ENCODE measurements at regions not wholly inside any gene's neighbourhood (a gene's known extent, or its start where the extent isn't known, plus 50 kb on each side); places are given as distances from the start of the nearest gene placed in this dataset.

DNA sequence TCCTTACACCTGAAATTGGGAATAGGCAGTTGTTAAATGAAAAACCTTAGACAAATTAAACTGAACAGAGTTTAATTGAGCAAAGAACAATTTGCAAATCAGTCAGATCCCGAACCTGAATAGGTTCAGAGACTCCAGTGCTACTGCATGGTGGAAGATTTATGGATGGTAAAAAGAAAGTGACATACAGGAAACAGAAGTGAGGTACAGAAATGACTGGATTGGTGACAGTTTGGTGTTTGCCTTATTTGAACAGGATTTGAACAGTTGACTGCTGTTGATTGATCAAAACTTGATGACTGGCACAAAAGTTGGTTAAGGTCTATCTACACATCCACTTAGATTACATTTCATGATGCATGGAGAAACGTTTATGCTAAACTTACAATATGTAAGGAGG, 248.8 kb downstream of the HNMT start:
- Histone ChIP-seq H3K9ac (ENCODE audit: low read depth, low read length, poor library complexity) (no peak overlapping the region), H3K14ac (ENCODE audit: low read length) (no peak overlapping the region), H3K9me3 (replicated peaks in 1 of 2; ENCODE audit: control insufficient read depth in 2 of 2, insufficient read depth in 1 of 2, low read depth in 1 of 2, low read length in 2 of 2) (no peaks in the 10 kb centered on the region), H3K4me1 (ENCODE audit: control insufficient read depth in 2 of 2, insufficient read depth in 1 of 2, low read depth in 1 of 2, low read length in 2 of 2) (no peaks in the 10 kb centered on the region), H3K4me2 (ENCODE audit: insufficient read depth, low read length, poor library complexity, severe bottlenecking) (no peak overlapping the region), H4K8ac (ENCODE audit: low read depth, low read length) (no peak overlapping the region), H2AFZ (ENCODE audit: low read length) (no peak overlapping the region), H3K79me1 (ENCODE audit: low read depth, low read length) (no peaks in the 10 kb centered on the region), H3K36me3 (replicated peaks in 1 of 2; ENCODE audit: control insufficient read depth in 2 of 2, insufficient read depth in 2 of 2, low read length in 2 of 2) (no peaks in the 10 kb centered on the region), H2BK15ac (ENCODE audit: low read length) (no peak overlapping the region), H3K18ac (ENCODE audit: low read length) (no peak overlapping the region), H3K27ac (replicated peaks; ENCODE audit: low read length) (no peak overlapping the region), H3K4ac (ENCODE audit: low read length) (no peak overlapping the region), H2BK12ac (ENCODE audit: low read length) (no peak overlapping the region), H2BK5ac (ENCODE audit: low read length) (no peak overlapping the region), H2AK5ac (ENCODE audit: low read depth, low read length) (no peak overlapping the region), H2BK120ac (ENCODE audit: low read depth, low read length) (no peak overlapping the region), H3K4me3 (ENCODE audit: low read length in 2 of 2) (no peak overlapping the region), H4K91ac (ENCODE audit: low read depth, low read length, poor library complexity) (no peak overlapping the region), H3K27me3 (ENCODE audit: control insufficient read depth in 3 of 3, insufficient read depth in 3 of 3, low read depth in 1 of 3, low read length in 3 of 3) (no peaks in the 10 kb centered on the region), H3K23ac (ENCODE audit: low read depth, low read length, poor library complexity) (no peak overlapping the region)
- no peak for DNase-seq (ENCODE audit: low spot score)
- WGBS, 2 donors (ENCODE audit: extremely low coverage in 2 of 2, insufficient read length in 2 of 2, insufficient replicate concordance in 1 of 2): no CpG with 5 or more reads among the region's 2 CpGs

DNA sequence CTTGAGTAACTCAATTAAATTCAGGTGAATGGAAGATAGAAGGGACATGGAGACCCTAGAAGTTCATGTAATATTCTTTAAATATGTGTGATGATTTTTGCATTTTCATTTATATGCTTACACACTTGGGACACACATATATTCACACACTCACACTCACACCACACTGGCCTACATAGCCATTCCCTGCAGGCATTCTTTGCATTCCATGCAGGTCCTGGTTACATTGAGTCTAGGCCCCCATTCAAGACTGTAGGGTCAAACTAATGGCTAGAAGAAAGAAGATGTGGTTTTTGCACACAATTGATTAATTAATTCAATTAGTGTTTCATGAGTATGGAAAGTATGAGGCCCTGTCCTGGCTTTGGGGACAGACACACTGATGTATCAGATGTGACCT, 249.4 kb downstream of the HNMT start:
- H2BK120ac ChIP-seq (ENCODE audit: low read depth, low read length): no peak overlapping the region
- H2AFZ ChIP-seq (ENCODE audit: low read length): no peak overlapping the region
- no peak overlapping the region for H3K4me3 ChIP-seq (ENCODE audit: low read length in 2 of 2)
- no peak overlapping the region for H3K23ac ChIP-seq (ENCODE audit: low read depth, low read length, poor library complexity)
- H3K18ac ChIP-seq (ENCODE audit: low read length): no peak overlapping the region
- H3K9ac ChIP-seq (ENCODE audit: low read depth, low read length, poor library complexity): no peak overlapping the region
- no peaks in the 10 kb centered on the region for H3K4me1 ChIP-seq (ENCODE audit: control insufficient read depth in 2 of 2, insufficient read depth in 1 of 2, low read depth in 1 of 2, low read length in 2 of 2)
- DNase-seq (ENCODE audit: low spot score): no peak
- H4K91ac ChIP-seq (ENCODE audit: low read depth, low read length, poor library complexity): no peak overlapping the region
- no peak overlapping the region for H3K4ac ChIP-seq (ENCODE audit: low read length)
- no peaks in the 10 kb centered on the region for H3K79me1 ChIP-seq (ENCODE audit: low read depth, low read length)
- H2BK12ac ChIP-seq (ENCODE audit: low read length): no peak overlapping the region
- no peak overlapping the region for H3K14ac ChIP-seq (ENCODE audit: low read length)
- H3K9me3 ChIP-seq (replicated peaks in 1 of 2; ENCODE audit: control insufficient read depth in 2 of 2, insufficient read depth in 1 of 2, low read depth in 1 of 2, low read length in 2 of 2): no peaks in the 10 kb centered on the region
- no peak overlapping the region for H2AK5ac ChIP-seq (ENCODE audit: low read depth, low read length)
- no peaks in the 10 kb centered on the region for H3K27me3 ChIP-seq (ENCODE audit: control insufficient read depth in 3 of 3, insufficient read depth in 3 of 3, low read depth in 1 of 3, low read length in 3 of 3)
- no peak overlapping the region for H4K8ac ChIP-seq (ENCODE audit: low read depth, low read length)
- H2BK15ac ChIP-seq (ENCODE audit: low read length): no peak overlapping the region
- no peak overlapping the region for H3K4me2 ChIP-seq (ENCODE audit: insufficient read depth, low read length, poor library complexity, severe bottlenecking)
- no peak overlapping the region for H2BK5ac ChIP-seq (ENCODE audit: low read length)
- no peak overlapping the region for H3K27ac ChIP-seq (replicated peaks; ENCODE audit: low read length)
- H3K36me3 ChIP-seq (replicated peaks in 1 of 2; ENCODE audit: control insufficient read depth in 2 of 2, insufficient read depth in 2 of 2, low read length in 2 of 2): no peaks in the 10 kb centered on the region

DNA sequence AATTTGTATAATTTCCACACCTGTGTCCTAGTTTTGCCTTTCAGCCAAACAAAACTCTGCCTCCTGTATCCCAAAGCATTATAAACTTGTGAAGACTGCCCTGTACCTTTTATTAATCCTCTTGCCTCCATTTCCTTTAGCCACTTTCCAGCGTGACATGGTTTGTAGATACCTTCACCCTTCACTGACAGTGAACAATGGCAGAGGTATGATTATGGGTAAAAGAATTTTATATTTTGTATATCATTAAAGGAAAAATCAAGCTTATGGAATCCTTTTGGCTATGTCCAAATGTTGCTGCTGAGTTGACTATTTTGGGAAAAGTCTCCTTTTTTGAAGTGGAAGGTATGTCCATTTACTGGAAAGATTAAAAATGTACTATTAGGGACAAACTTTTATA, 251.7 kb downstream of the HNMT start:
- Histone ChIP-seq H3K9me3 (replicated peaks in 1 of 2; ENCODE audit: control insufficient read depth in 2 of 2, insufficient read depth in 1 of 2, low read depth in 1 of 2, low read length in 2 of 2) (no peaks in the 10 kb centered on the region), H2BK5ac (ENCODE audit: low read length) (no peak overlapping the region), H3K9ac (ENCODE audit: low read depth, low read length, poor library complexity) (no peak overlapping the region), H3K27me3 (ENCODE audit: control insufficient read depth in 3 of 3, insufficient read depth in 3 of 3, low read depth in 1 of 3, low read length in 3 of 3) (no peaks in the 10 kb centered on the region), H2AFZ (ENCODE audit: low read length) (no peak overlapping the region), H2AK5ac (ENCODE audit: low read depth, low read length) (no peak overlapping the region), H2BK15ac (ENCODE audit: low read length) (no peak overlapping the region), H4K91ac (ENCODE audit: low read depth, low read length, poor library complexity) (no peak overlapping the region), H4K8ac (ENCODE audit: low read depth, low read length) (no peak overlapping the region), H3K18ac (ENCODE audit: low read length) (no peak overlapping the region), H3K4me2 (ENCODE audit: insufficient read depth, low read length, poor library complexity, severe bottlenecking) (no peak overlapping the region), H2BK12ac (ENCODE audit: low read length) (no peak overlapping the region), H3K27ac (replicated peaks; ENCODE audit: low read length) (no peak overlapping the region), H3K23ac (ENCODE audit: low read depth, low read length, poor library complexity) (no peak overlapping the region), H3K14ac (ENCODE audit: low read length) (no peak overlapping the region), H3K4me1 (ENCODE audit: control insufficient read depth in 2 of 2, insufficient read depth in 1 of 2, low read depth in 1 of 2, low read length in 2 of 2) (no peaks in the 10 kb centered on the region), H2BK120ac (ENCODE audit: low read depth, low read length) (no peak overlapping the region), H3K4me3 (ENCODE audit: low read length in 2 of 2) (no peak overlapping the region), H3K4ac (ENCODE audit: low read length) (no peak overlapping the region), H3K79me1 (ENCODE audit: low read depth, low read length) (no peaks in the 10 kb centered on the region), H3K36me3 (replicated peaks in 1 of 2; ENCODE audit: control insufficient read depth in 2 of 2, insufficient read depth in 2 of 2, low read length in 2 of 2) (no peaks in the 10 kb centered on the region)
- no CpG with 5 or more reads among the region's 1 CpG for WGBS, 2 donors (ENCODE audit: extremely low coverage in 2 of 2, insufficient read length in 2 of 2, insufficient replicate concordance in 1 of 2)
- DNase-seq (ENCODE audit: low spot score): no peak

DNA sequence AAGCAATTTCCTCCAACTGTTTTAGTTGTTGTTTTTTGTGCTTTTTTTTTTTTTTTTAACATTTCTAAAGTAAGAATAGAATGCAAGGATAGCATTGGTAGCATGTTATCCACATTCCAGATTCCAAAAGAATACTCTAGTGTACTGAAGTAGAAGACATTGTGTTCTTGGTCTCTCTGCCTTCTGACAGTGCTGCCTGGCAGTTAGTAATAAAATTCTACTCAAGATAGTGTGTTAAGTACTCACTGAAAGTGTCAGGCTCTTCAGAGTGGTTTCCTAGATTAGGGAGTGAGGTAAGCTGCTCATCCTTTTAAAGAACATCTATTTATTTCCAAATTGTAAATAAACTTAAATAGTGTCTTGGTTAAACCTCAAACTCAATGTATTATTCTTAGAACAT, 253.7 kb downstream of the HNMT start:
- Histone ChIP-seq H3K36me3 (replicated peaks in 1 of 2; ENCODE audit: control insufficient read depth in 2 of 2, insufficient read depth in 2 of 2, low read length in 2 of 2) (no peaks in the 10 kb centered on the region), H3K23ac (ENCODE audit: low read depth, low read length, poor library complexity) (no peak overlapping the region), H3K4me1 (ENCODE audit: control insufficient read depth in 2 of 2, insufficient read depth in 1 of 2, low read depth in 1 of 2, low read length in 2 of 2) (no peaks in the 10 kb centered on the region), H2BK120ac (ENCODE audit: low read depth, low read length) (no peak overlapping the region), H4K91ac (ENCODE audit: low read depth, low read length, poor library complexity) (no peak overlapping the region), H3K4me3 (ENCODE audit: low read length in 2 of 2) (no peak overlapping the region), H3K79me1 (ENCODE audit: low read depth, low read length) (no peaks in the 10 kb centered on the region), H3K14ac (ENCODE audit: low read length) (no peak overlapping the region), H2BK5ac (ENCODE audit: low read length) (no peak overlapping the region), H2AK5ac (ENCODE audit: low read depth, low read length) (no peak overlapping the region), H3K18ac (ENCODE audit: low read length) (no peak overlapping the region), H4K8ac (ENCODE audit: low read depth, low read length) (no peak overlapping the region), H2AFZ (ENCODE audit: low read length) (no peak overlapping the region), H2BK15ac (ENCODE audit: low read length) (no peak overlapping the region), H3K4ac (ENCODE audit: low read length) (no peak overlapping the region), H3K9me3 (replicated peaks in 1 of 2; ENCODE audit: control insufficient read depth in 2 of 2, insufficient read depth in 1 of 2, low read depth in 1 of 2, low read length in 2 of 2) (no peaks in the 10 kb centered on the region), H3K27me3 (ENCODE audit: control insufficient read depth in 3 of 3, insufficient read depth in 3 of 3, low read depth in 1 of 3, low read length in 3 of 3) (no peaks in the 10 kb centered on the region), H3K27ac (replicated peaks; ENCODE audit: low read length) (no peak overlapping the region), H2BK12ac (ENCODE audit: low read length) (no peak overlapping the region), H3K4me2 (ENCODE audit: insufficient read depth, low read length, poor library complexity, severe bottlenecking) (no peak overlapping the region), H3K9ac (ENCODE audit: low read depth, low read length, poor library complexity) (no peak overlapping the region)
- no peak for DNase-seq (ENCODE audit: low spot score)

All from neuronal stem cell (in vitro differentiated cells).